ENCODE measurements at regions not wholly inside any gene's neighbourhood (a gene's known extent, or its start where the extent isn't known, plus 50 kb on each side); places are given as distances from the start of the nearest gene placed in this dataset.

DNA sequence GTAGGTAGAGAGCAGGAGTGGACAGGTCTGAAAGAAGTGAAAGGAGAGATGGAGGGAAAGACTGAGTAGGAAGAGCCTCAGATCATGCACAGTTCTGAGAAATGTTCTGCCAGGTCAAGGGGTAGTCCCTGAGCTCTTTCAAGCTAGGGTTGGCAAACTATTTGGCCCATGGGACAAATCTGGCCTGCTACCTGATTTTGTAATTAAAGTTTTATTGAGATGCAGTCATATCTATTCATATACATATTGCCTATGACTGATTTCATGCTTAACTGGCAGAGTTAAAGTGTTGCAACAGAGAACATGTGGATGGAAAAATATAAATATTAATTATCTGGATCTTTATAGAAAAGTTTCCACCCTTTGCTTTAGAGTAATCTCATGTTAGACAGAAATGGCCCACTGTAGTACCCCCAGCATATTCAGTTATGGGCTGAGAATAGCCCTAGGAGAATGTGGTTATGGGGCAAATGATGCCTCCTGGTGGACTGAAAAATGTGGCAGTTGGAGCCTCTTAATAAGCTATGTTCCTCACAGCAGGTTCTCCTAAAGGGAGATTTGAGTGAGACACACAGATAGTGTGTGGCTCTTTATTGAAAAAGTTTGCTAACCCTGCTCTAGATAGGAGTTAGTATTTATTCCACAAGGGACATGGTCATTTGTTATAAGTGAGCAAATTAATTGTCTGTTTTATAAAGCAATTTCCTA is 476.9 kb downstream of the LRIG3 start:
- DNase-seq (ENCODE audit: extremely low spot score, unreplicated experiment) = no peak
- no peaks in the 10 kb centered on the region for H3K4me1 Mint-ChIP-seq (ENCODE audit: unreplicated experiment)
- no peak overlapping the region for H3K27ac Mint-ChIP-seq
- no peak overlapping the region for H3K4me3 Mint-ChIP-seq
- H3K36me3 Mint-ChIP-seq = no peaks in the 10 kb centered on the region
- no peaks in the 10 kb centered on the region for H3K27me3 Mint-ChIP-seq
- TF ChIP-seq, protein P1, sequence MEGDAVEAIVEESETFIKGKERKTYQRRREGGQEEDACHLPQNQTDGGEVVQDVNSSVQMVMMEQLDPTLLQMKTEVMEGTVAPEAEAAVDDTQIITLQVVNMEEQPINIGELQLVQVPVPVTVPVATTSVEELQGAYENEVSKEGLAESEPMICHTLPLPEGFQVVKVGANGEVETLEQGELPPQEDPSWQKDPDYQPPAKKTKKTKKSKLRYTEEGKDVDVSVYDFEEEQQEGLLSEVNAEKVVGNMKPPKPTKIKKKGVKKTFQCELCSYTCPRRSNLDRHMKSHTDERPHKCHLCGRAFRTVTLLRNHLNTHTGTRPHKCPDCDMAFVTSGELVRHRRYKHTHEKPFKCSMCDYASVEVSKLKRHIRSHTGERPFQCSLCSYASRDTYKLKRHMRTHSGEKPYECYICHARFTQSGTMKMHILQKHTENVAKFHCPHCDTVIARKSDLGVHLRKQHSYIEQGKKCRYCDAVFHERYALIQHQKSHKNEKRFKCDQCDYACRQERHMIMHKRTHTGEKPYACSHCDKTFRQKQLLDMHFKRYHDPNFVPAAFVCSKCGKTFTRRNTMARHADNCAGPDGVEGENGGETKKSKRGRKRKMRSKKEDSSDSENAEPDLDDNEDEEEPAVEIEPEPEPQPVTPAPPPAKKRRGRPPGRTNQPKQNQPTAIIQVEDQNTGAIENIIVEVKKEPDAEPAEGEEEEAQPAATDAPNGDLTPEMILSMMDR (conservative IDR thresholded peaks at IDR 0.05) = peak; percentile 61
- H3K9me3 Mint-ChIP-seq = peaks cover 5% of the 10 kb centered on the region

DNA sequence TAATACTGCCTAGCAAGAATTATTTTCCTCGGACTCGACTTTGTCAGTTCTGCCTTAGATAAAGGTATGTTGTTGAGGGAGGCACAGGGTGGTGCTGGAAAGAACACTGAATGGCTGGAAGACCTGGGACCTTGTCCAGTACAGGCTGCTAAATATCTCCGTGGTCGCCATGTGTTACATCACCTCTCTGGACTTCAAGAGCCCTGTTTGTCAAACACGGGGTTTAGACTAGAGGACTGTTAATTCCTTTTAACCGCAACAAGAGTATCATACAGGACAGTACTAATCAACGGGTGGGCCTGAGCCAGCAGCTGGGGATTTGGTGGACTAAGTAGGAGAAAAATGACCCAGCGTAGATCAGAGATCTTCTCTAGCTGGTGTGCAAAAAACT is 476.3 kb downstream of the LRIG3 start:
- Mint-ChIP-seq H3K36me3 (no peaks in the 10 kb centered on the region), H3K27ac (no peak overlapping the region), H3K9me3 (peaks cover 5% of the 10 kb centered on the region), H3K4me1 (ENCODE audit: unreplicated experiment) (no peaks in the 10 kb centered on the region), H3K27me3 (no peaks in the 10 kb centered on the region), H3K4me3 (no peak overlapping the region)
- TF ChIP-seq, protein P1 (conservative IDR thresholded peaks at IDR 0.05) = no peak
- DNase-seq (ENCODE audit: extremely low spot score, unreplicated experiment) = no peak

DNA sequence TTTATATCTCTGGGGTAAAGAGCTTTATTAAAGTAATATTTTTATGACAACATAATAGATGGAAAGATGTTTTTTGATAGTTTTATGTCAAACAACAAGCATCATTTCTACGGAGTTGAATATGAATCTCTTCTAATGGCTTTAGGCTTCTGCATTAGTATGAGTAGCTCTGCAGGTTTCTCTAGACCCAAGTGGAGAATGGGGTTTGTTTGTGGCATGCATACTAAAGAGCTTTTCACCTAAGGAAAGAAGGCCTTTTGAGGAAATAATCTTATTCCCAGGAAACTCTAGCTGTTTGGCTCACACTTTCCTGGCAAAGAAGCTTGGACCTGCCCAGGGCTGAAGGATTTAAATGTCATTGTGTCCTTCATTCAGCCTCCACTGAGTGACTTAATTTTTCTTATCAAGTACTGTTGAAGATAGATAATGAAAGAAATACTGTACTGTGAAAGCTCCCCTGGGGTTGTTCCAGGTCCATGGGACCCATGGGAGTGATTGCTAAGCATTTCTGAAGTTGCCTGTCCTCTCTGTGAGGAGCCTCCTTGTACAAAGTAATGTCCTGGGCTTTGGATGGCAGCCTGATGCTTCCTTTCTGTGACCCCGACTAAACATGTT is 469.3 kb downstream of the LRIG3 start:
- TF ChIP-seq, protein P1 (conservative IDR thresholded peaks at IDR 0.05) = no peak
- no peaks in the 10 kb centered on the region for H3K36me3 Mint-ChIP-seq
- H3K27me3 Mint-ChIP-seq = no peaks in the 10 kb centered on the region

DNA sequence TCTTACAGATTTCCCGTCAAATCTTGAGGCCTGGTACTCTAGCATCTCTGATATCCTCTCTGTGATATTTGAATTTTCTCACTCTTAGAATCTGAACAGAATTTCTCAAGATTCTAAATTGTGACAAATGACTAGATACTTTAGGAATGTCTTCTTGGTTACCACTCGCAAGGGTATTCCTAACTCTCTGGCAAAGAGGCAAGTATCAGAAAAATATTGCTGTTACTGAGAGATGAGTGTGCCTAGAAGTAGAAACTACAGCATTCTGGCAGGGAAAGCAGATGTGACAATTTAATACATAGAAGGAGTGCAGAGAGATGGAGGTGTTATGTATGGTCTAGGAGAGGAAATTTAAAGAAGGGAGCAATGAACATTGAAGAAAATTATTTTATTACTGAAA is 467.8 kb downstream of the LRIG3 start:
- DNase-seq (ENCODE audit: extremely low spot score, unreplicated experiment) = no peak
- H3K27me3 Mint-ChIP-seq = no peaks in the 10 kb centered on the region
- H3K36me3 Mint-ChIP-seq = no peaks in the 10 kb centered on the region
- no peaks in the 10 kb centered on the region for H3K4me1 Mint-ChIP-seq (ENCODE audit: unreplicated experiment)
- TF ChIP-seq, protein P1 (conservative IDR thresholded peaks at IDR 0.05) = no peak
- H3K4me3 Mint-ChIP-seq = no peak overlapping the region
- H3K9me3 Mint-ChIP-seq = no peaks in the 10 kb centered on the region
- no peak overlapping the region for H3K27ac Mint-ChIP-seq

More for the DNA sequence above, 469.3 kb downstream of the LRIG3 start:
- no peaks in the 10 kb centered on the region for H3K4me1 Mint-ChIP-seq (ENCODE audit: unreplicated experiment)
- no peak overlapping the region for H3K4me3 Mint-ChIP-seq
- no peaks in the 10 kb centered on the region for H3K9me3 Mint-ChIP-seq
- H3K27ac Mint-ChIP-seq = no peak overlapping the region
- no peak for DNase-seq (ENCODE audit: extremely low spot score, unreplicated experiment)

DNA sequence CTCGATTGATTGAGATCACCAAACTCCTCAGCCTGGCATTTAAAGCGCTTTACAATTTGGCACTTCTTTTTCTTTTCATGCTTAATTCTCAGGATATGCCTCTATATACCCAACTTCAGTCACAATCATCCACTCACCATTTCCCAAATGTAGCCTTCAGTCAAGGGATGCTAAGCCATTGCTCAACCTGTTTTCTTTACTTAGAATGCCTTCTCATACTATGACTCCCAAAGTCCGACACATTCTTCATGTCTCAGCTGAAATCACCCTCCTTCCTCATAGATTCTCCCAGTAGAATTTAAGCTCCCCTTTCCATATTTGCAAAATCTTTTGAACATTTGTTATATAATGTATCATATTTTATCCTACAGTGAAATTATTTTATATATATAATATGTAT is 467.0 kb downstream of the LRIG3 start:
- TF ChIP-seq, protein P1 (conservative IDR thresholded peaks at IDR 0.05) = no peak
- H3K4me1 Mint-ChIP-seq (ENCODE audit: unreplicated experiment) = no peaks in the 10 kb centered on the region
- no peak for DNase-seq (ENCODE audit: extremely low spot score, unreplicated experiment)
- no peaks in the 10 kb centered on the region for H3K27me3 Mint-ChIP-seq
- no peaks in the 10 kb centered on the region for H3K9me3 Mint-ChIP-seq
- H3K36me3 Mint-ChIP-seq = no peaks in the 10 kb centered on the region
- H3K27ac Mint-ChIP-seq = no peak overlapping the region
- H3K4me3 Mint-ChIP-seq = no peak overlapping the region

Measured in type B pancreatic cell (in vitro differentiated cells).